ENCODE measurements at regions not wholly inside any gene's neighbourhood (a gene's known extent, or its start where the extent isn't known, plus 50 kb on each side); places are given as distances from the start of the nearest gene placed in this dataset.
A peak's percentile ranks its signal among the peaks of the same experiment; 100 is the strongest.

- no peak for DNase-seq (ENCODE audit: low read depth in 2 of 2)
These were observed 576.7 kb upstream of the DIPK2B start for GRCh38 chrX:45777366-45777765.

GRCh38 chrX:45775468-45775867 lies 574.8 kb upstream of the DIPK2B start:
- no peak for DNase-seq (ENCODE audit: low read depth in 2 of 2)

GRCh38 chrX:45774961-45775360 lies 574.3 kb upstream of the DIPK2B start:
- no peak for DNase-seq (ENCODE audit: low read depth in 2 of 2)

- DNase-seq (ENCODE audit: low read depth in 2 of 2), result no peak
These were observed 572.9 kb upstream of the DIPK2B start for GRCh38 chrX:45773572-45773971.

- DNase-seq (ENCODE audit: low read depth in 2 of 2), result peak in 1 of 2 donors; percentile 38
These were observed 571.1 kb upstream of the DIPK2B start for GRCh38 chrX:45771560-45772340.

- DNase-seq (ENCODE audit: low read depth in 2 of 2), result no peak
These were observed 570.4 kb upstream of the DIPK2B start for GRCh38 chrX:45771114-45771513.

- no peak for DNase-seq (ENCODE audit: low read depth in 2 of 2)
These were observed 569.3 kb upstream of the DIPK2B start for GRCh38 chrX:45769761-45770582.

GRCh38 chrX:45768666-45769236 lies 568.1 kb upstream of the DIPK2B start:
- DNase-seq (ENCODE audit: low read depth in 2 of 2), result no peak

- DNase-seq (ENCODE audit: low read depth in 2 of 2), result no peak
These were observed 566.4 kb upstream of the DIPK2B start for GRCh38 chrX:45766981-45767501.

GRCh38 chrX:45765767-45766166 lies 565.1 kb upstream of the DIPK2B start:
- DNase-seq (ENCODE audit: low read depth in 2 of 2), result no peak

- no peak for DNase-seq (ENCODE audit: low read depth in 2 of 2)
These were observed 564.6 kb upstream of the DIPK2B start for GRCh38 chrX:45765281-45765680.

- no peak for DNase-seq (ENCODE audit: low read depth in 2 of 2)
These were observed 562.3 kb upstream of the DIPK2B start for GRCh38 chrX:45762699-45763647.

GRCh38 chrX:45761920-45762319 lies 561.2 kb upstream of the DIPK2B start:
- no peak for DNase-seq (ENCODE audit: low read depth in 2 of 2)

GRCh38 chrX:45760187-45760742 lies 559.6 kb upstream of the DIPK2B start:
- DNase-seq (ENCODE audit: low read depth in 2 of 2), result no peak

GRCh38 chrX:45758738-45759397 lies 558.2 kb upstream of the DIPK2B start:
- DNase-seq (ENCODE audit: low read depth in 2 of 2), result no peak

- no peak for DNase-seq (ENCODE audit: low read depth in 2 of 2)
These were observed 557.6 kb upstream of the DIPK2B start for GRCh38 chrX:45758319-45758718.

- DNase-seq (ENCODE audit: low read depth in 2 of 2), result no peak
These were observed 556.6 kb upstream of the DIPK2B start for GRCh38 chrX:45757272-45757671.

GRCh38 chrX:45756557-45756956 lies 555.9 kb upstream of the DIPK2B start:
- no peak for DNase-seq (ENCODE audit: low read depth in 2 of 2)

- no peak for DNase-seq (ENCODE audit: low read depth in 2 of 2)
These were observed 555.0 kb upstream of the DIPK2B start for GRCh38 chrX:45755703-45756102.

- no peak for DNase-seq (ENCODE audit: low read depth in 2 of 2)
These were observed 550.5 kb upstream of the DIPK2B start for GRCh38 chrX:45751156-45751555.

All from stimulated activated CD8-positive, alpha-beta memory T cell treated with anti-CD3 and anti-CD28 coated beads, Interleukin-2, amount 100 ng/mL, for 48 hours (primary cell).